ENCODE measurements at regions not wholly inside any gene's neighbourhood (a gene's known extent, or its start where the extent isn't known, plus 50 kb on each side); places are given as distances from the start of the nearest gene placed in this dataset.

DNA sequence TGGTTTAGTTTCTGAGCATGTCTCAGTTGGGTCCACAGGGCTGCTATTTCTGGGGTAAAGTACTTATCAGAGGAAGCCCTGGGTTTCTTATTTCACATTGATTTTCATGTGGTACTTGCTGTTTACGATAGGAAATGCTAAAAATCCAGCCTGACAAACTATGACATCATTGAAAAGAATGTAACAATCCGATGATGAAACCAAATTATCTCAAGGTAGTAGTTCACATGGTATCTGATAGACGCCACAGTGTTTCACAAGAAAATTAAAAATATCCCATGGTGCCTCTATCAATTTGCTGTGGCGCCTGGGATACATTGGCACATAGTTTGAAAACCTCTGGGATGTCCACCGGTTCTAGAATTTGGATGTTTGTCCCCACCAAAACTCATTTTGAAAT is 418.9 kb upstream of the RPS6KA3 start:
- no peak for DNase-seq
- H3K4me3 ChIP-seq (ENCODE audit: low read depth in 2 of 2, low read length in 1 of 2) = no peak overlapping the region
- WGBS (ENCODE audit: low lambda C conversion rate) = 19% methylated on average over 5 of the region's 5 CpGs
- H3K9ac ChIP-seq = no peak overlapping the region
- no peaks in the 10 kb centered on the region for H3K27me3 ChIP-seq (ENCODE audit: insufficient read depth)
- no peaks in the 10 kb centered on the region for H3K9me2 ChIP-seq
- H2AFZ ChIP-seq (ENCODE audit: low read depth) = no peak overlapping the region
- H3K36me3 ChIP-seq (replicated peaks in 1 of 2; ENCODE audit: control insufficient read depth in 1 of 2, insufficient read depth in 2 of 2, low read length in 1 of 2) = no peaks in the 10 kb centered on the region
- POLR2A ChIA-PET = no interaction called here
- H3K4me1 ChIP-seq (ENCODE audit: control insufficient read depth in 1 of 2, insufficient read depth in 2 of 2, low read depth in 1 of 2, low read length in 1 of 2) = no peaks in the 10 kb centered on the region
- no peaks in the 10 kb centered on the region for H3K9me3 ChIP-seq
- H4K20me1 ChIP-seq (ENCODE audit: insufficient read depth) = no peaks in the 10 kb centered on the region
- H3K79me2 ChIP-seq (ENCODE audit: insufficient read depth) = no peaks in the 10 kb centered on the region
- no peaks in the 10 kb centered on the region for H3F3A ChIP-seq (replicated peaks; ENCODE audit: insufficient read depth)
- H3K4me2 ChIP-seq = no peak overlapping the region
- CTCF ChIA-PET = no interaction called here
- no peak overlapping the region for H3K27ac ChIP-seq (ENCODE audit: low read depth in 2 of 2, low read length in 1 of 2)
- TF ChIP-seq, protein P1, sequence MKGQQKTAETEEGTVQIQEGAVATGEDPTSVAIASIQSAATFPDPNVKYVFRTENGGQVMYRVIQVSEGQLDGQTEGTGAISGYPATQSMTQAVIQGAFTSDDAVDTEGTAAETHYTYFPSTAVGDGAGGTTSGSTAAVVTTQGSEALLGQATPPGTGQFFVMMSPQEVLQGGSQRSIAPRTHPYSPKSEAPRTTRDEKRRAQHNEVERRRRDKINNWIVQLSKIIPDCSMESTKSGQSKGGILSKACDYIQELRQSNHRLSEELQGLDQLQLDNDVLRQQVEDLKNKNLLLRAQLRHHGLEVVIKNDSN (IDR thresholded peaks at IDR 0.05; ENCODE audit: borderline replicate concordance, low read depth) = no peak
- TF ChIP-seq, protein P2, sequence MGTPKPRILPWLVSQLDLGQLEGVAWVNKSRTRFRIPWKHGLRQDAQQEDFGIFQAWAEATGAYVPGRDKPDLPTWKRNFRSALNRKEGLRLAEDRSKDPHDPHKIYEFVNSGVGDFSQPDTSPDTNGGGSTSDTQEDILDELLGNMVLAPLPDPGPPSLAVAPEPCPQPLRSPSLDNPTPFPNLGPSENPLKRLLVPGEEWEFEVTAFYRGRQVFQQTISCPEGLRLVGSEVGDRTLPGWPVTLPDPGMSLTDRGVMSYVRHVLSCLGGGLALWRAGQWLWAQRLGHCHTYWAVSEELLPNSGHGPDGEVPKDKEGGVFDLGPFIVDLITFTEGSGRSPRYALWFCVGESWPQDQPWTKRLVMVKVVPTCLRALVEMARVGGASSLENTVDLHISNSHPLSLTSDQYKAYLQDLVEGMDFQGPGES (IDR thresholded peaks at IDR 0.05; ENCODE audit: low read depth, low read length) = no peak
- TF ChIP-seq RFX5 (IDR thresholded peaks at IDR 0.05; ENCODE audit: low read length) (no peak), JUND (IDR thresholded peaks at IDR 0.05) (no peak), CHD2 (IDR thresholded peaks at IDR 0.05; ENCODE audit: low read length, partially characterized antibody) (no peak), TEAD4 (IDR thresholded peaks at IDR 0.05; ENCODE audit: borderline replicate concordance, insufficient read depth) (no peak)

DNA sequence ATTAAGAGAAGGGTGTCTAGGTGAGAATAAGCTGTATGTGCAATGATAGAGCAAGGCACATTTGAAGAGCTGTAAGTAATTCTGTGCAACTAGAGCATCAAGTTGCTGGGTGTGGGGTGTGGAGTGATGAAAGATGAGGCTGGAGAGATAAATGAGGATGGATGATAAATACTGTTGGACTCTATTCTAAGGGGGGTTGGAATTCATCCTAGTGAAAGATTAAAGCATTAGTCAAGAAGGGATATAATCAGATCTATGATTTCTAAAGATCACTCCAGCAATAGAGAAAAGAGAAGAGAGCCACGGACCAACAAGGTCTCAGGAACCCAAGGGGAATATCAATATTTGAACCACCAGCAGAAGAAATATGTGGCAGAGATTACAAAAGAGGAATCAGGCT is 415.0 kb upstream of the RPS6KA3 start:
- H3K36me3 ChIP-seq (replicated peaks in 1 of 2; ENCODE audit: control insufficient read depth in 1 of 2, insufficient read depth in 2 of 2, low read length in 1 of 2) = no peaks in the 10 kb centered on the region
- H3K9me3 ChIP-seq = no peaks in the 10 kb centered on the region
- H3K4me3 ChIP-seq (ENCODE audit: low read depth in 2 of 2, low read length in 1 of 2) = no peak overlapping the region
- H3K4me1 ChIP-seq (ENCODE audit: control insufficient read depth in 1 of 2, insufficient read depth in 2 of 2, low read depth in 1 of 2, low read length in 1 of 2) = no peaks in the 10 kb centered on the region
- WGBS (ENCODE audit: low lambda C conversion rate) = 8% methylated on average over 1 of the region's 1 CpG
- H3K27me3 ChIP-seq (ENCODE audit: insufficient read depth) = no peaks in the 10 kb centered on the region
- no peak overlapping the region for H3K4me2 ChIP-seq
- POLR2A ChIA-PET = no interaction called here
- no peaks in the 10 kb centered on the region for H3F3A ChIP-seq (replicated peaks; ENCODE audit: insufficient read depth)
- DNase-seq = no peak
- no peak overlapping the region for H2AFZ ChIP-seq (ENCODE audit: low read depth)
- H3K9me2 ChIP-seq = no peaks in the 10 kb centered on the region
- H4K20me1 ChIP-seq (ENCODE audit: insufficient read depth) = no peaks in the 10 kb centered on the region
- CTCF ChIA-PET = no interaction called here
- H3K79me2 ChIP-seq (ENCODE audit: insufficient read depth) = no peaks in the 10 kb centered on the region
- no peak overlapping the region for H3K9ac ChIP-seq
- no peak overlapping the region for H3K27ac ChIP-seq (ENCODE audit: low read depth in 2 of 2, low read length in 1 of 2)
- TF ChIP-seq MXI1 (IDR thresholded peaks at IDR 0.05; ENCODE audit: low read depth, low read length) (no peak), JUND (IDR thresholded peaks at IDR 0.05) (no peak), TCF12 (IDR thresholded peaks at IDR 0.05) (no peak), RAD21 (IDR thresholded peaks at IDR 0.05; ENCODE audit: low read length) (no peak), TEAD4 (IDR thresholded peaks at IDR 0.05; ENCODE audit: borderline replicate concordance, insufficient read depth) (no peak), RFX5 (IDR thresholded peaks at IDR 0.05; ENCODE audit: low read length) (no peak), FOSL2 (IDR thresholded peaks at IDR 0.05; ENCODE audit: borderline replicate concordance, low read depth) (no peak), CHD2 (IDR thresholded peaks at IDR 0.05; ENCODE audit: low read length, partially characterized antibody) (no peak), RCOR1 (IDR thresholded peaks at IDR 0.05; ENCODE audit: low read length) (no peak), SIN3A (IDR thresholded peaks at IDR 0.05; ENCODE audit: borderline replicate concordance, low read depth, low read length) (no peak)
- TF ChIP-seq, protein P3, sequence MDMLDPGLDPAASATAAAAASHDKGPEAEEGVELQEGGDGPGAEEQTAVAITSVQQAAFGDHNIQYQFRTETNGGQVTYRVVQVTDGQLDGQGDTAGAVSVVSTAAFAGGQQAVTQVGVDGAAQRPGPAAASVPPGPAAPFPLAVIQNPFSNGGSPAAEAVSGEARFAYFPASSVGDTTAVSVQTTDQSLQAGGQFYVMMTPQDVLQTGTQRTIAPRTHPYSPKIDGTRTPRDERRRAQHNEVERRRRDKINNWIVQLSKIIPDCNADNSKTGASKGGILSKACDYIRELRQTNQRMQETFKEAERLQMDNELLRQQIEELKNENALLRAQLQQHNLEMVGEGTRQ (IDR thresholded peaks at IDR 0.05; ENCODE audit: borderline replicate concordance, low read depth, low read length) = no peak
- TF ChIP-seq, protein P4, sequence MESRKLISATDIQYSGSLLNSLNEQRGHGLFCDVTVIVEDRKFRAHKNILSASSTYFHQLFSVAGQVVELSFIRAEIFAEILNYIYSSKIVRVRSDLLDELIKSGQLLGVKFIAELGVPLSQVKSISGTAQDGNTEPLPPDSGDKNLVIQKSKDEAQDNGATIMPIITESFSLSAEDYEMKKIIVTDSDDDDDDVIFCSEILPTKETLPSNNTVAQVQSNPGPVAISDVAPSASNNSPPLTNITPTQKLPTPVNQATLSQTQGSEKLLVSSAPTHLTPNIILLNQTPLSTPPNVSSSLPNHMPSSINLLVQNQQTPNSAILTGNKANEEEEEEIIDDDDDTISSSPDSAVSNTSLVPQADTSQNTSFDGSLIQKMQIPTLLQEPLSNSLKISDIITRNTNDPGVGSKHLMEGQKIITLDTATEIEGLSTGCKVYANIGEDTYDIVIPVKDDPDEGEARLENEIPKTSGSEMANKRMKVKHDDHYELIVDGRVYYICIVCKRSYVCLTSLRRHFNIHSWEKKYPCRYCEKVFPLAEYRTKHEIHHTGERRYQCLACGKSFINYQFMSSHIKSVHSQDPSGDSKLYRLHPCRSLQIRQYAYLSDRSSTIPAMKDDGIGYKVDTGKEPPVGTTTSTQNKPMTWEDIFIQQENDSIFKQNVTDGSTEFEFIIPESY (IDR thresholded peaks at IDR 0.05; ENCODE audit: borderline replicate concordance, low read depth) = no peak
